Kidney (tissue), 13 donors: ENCODE measurements at regions not wholly inside any gene's neighbourhood (a gene's known extent, or its start where the extent isn't known, plus 50 kb on each side); places are given as distances from the start of the nearest gene placed in this dataset.

Experiments
- DNase-seq, 5 donors: peaks; one replicate each; pipeline ENCODE4 v3.0.0-alpha.2; 2013 to 2020
- FAIRE-seq: peaks from 2 replicates; lab custom pipeline; 2012; peaks lifted over from hg19 to GRCh38; lab: Jason Lieb, UNC
- H3K27ac ChIP-seq, 2 donors: one replicate each; pipeline ENCODE4 v1.7.0; 2013; ENCODE audit warnings: low read depth in 2 of 2, low read length in 2 of 2, inconsistent platforms in 1 of 2
- H3K27me3 ChIP-seq: one replicate; pipeline ENCODE4 v1.7.1; 2013; ENCODE audit warnings: low read length, inconsistent platforms; ENCODE audit not compliant: control insufficient read depth, insufficient read depth
- H3K36me3 ChIP-seq, 3 donors: one replicate each; pipeline versions ENCODE4 v1.7.0 to v1.7.1; 2013; ENCODE audit warnings: low read length in 3 of 3, control low read depth in 1 of 3, inconsistent platforms in 1 of 3; ENCODE audit not compliant: insufficient read depth in 3 of 3, control insufficient read depth in 2 of 3
- H3K4me1 ChIP-seq, 3 donors: one replicate each; pipeline versions ENCODE4 v1.7.0 to v1.7.1; 2013; ENCODE audit warnings: low read length in 3 of 3, inconsistent platforms in 1 of 3, low read depth in 1 of 3; ENCODE audit not compliant: control insufficient read depth in 2 of 3, insufficient read depth in 2 of 3
- H3K4me3 ChIP-seq, 3 donors: one replicate each; pipeline versions ENCODE4 v1.7.0 to v1.8.1; 2013; ENCODE audit warnings: low read length in 3 of 3, control low read depth in 1 of 3, inconsistent platforms in 1 of 3
- H3K9ac ChIP-seq, 3 donors: one replicate each; pipeline versions ENCODE4 v1.7.0 to v1.7.1; 2013; ENCODE audit warnings: low read length in 3 of 3, control low read depth in 1 of 3, inconsistent platforms in 1 of 3
- H3K9me3 ChIP-seq, 3 donors: one replicate each; pipeline versions ENCODE4 v1.7.0 to v1.7.1; 2013; ENCODE audit warnings: low read length in 3 of 3, control low read depth in 1 of 3, inconsistent platforms in 1 of 3; ENCODE audit not compliant: control insufficient read depth in 2 of 3, insufficient read depth in 1 of 3
- intact Hi-C: fragments of 100-400 bp; cut with DNase I; formaldehyde crosslinking; loops from one replicate; pipeline ENCODE4 v1.11.1; 2022
- TF ChIP-seq, protein P1 (sequence below): IDR thresholded peaks from 3 replicates; pipeline ENCODE4 v1.5.1; 2012; ENCODE audit warnings: mild to moderate bottlenecking, moderate library complexity, borderline replicate concordance; ENCODE audit not compliant: insufficient read depth; ENCODE audit errors: extremely low read depth
- donor health status: control.
- donor health status: control.
- donor health status: control.
- donor health status: control.
- donor health status: control.
- donor health status: DM: yes; HTN: yes; CAD: no.
- donor health status: Normal renal cell carcinoma (clear cell type).

DNA sequence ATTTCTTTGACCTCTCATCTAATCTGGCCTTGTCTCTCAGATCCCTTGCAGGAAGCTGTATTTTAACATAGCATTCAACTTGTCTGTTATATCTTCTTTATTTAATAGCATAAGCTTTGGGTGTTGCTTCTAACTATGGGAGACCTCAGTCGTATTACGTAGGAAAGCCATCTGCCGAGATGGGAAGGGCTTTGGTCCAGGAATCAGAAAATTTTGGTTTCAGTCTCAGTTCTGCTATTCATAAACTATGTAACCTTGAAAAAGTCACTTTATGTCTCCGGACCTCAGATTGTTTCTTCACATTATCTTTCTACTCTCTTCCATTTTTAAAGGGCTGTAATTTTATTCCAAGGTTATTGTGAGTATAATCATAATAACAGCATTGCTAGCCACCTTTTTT is 297.7 kb downstream of the SATB2 start:
- Histone ChIP-seq H3K27ac (no peak overlapping the region), H3K4me3 (no peak overlapping the region), H3K9ac (no peak overlapping the region), H3K36me3 (no peaks in the 10 kb centered on the region), H3K4me1 (no peaks in the 10 kb centered on the region), H3K27me3 (no peaks in the 10 kb centered on the region), H3K9me3 (peaks cover 0 to 5% (median 0%) of the 10 kb centered on the region in 3 donors)
- intact Hi-C loops: no loop called here
- TF ChIP-seq, protein P1, sequence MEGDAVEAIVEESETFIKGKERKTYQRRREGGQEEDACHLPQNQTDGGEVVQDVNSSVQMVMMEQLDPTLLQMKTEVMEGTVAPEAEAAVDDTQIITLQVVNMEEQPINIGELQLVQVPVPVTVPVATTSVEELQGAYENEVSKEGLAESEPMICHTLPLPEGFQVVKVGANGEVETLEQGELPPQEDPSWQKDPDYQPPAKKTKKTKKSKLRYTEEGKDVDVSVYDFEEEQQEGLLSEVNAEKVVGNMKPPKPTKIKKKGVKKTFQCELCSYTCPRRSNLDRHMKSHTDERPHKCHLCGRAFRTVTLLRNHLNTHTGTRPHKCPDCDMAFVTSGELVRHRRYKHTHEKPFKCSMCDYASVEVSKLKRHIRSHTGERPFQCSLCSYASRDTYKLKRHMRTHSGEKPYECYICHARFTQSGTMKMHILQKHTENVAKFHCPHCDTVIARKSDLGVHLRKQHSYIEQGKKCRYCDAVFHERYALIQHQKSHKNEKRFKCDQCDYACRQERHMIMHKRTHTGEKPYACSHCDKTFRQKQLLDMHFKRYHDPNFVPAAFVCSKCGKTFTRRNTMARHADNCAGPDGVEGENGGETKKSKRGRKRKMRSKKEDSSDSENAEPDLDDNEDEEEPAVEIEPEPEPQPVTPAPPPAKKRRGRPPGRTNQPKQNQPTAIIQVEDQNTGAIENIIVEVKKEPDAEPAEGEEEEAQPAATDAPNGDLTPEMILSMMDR: no peak
- no peak for DNase-seq
- FAIRE-seq: no peak

DNA sequence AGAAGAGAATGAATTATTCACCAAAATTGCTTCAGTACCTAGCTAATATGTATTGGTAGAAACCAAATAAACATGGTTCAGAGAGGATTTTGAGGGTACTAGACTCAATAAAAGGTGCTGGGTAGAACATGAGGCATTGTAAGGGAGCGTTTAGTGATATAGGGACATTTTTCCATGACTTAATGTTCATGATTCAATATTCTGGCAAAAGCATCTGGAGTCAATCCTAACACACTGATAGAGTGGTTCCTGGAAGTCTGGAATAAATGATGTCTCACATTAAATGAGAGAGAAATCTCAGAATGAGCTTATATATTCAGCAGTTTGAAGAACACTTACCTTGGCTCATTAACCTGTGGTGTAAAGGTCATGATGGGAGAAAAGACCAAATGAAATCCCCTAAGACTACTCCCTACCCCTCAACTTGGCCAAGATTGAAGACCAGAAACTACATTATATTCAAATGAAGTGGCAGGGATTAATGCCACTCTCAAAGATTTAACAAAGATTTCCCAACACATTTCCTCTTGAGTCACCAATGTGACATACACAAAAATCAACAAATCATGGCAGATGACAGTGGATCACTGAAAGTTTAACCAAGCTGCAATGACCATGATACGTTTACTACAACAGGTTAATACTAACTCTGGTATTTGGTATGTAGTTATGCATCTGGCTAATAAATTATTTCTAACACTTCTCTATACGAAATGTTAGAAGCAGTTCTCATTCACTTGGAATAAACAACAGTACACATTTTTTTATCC is 309.5 kb downstream of the SATB2 start:
- TF ChIP-seq, protein P1: no peak
- H3K27ac ChIP-seq: no peak overlapping the region
- H3K9ac ChIP-seq: no peak overlapping the region
- DNase-seq (no peak), FAIRE-seq (no peak)
- peaks cover 0 to 3% (median 0%) of the 10 kb centered on the region in 3 donors for H3K9me3 ChIP-seq
- H3K4me1 ChIP-seq: no peaks in the 10 kb centered on the region
- H3K36me3 ChIP-seq: no peaks in the 10 kb centered on the region
- no peak overlapping the region for H3K4me3 ChIP-seq
- intact Hi-C loops: no loop called here
- no peaks in the 10 kb centered on the region for H3K27me3 ChIP-seq

GRCh38 chr2:199147216-199147615 is 310.5 kb downstream of the SATB2 start:
- no peaks in the 10 kb centered on the region for H3K36me3 ChIP-seq
- no peak for FAIRE-seq
- H3K4me3 ChIP-seq: no peak overlapping the region
- H3K9me3 ChIP-seq: peaks cover 0 to 4% (median 0%) of the 10 kb centered on the region in 3 donors
- intact Hi-C loops: no loop called here
- TF ChIP-seq, protein P1: no peak
- H3K4me1 ChIP-seq: peaks cover 0 to 3% (median 0%) of the 10 kb centered on the region in 3 donors
- no peak for DNase-seq
- H3K9ac ChIP-seq: no peak overlapping the region
- H3K27me3 ChIP-seq: no peaks in the 10 kb centered on the region
- no peak overlapping the region for H3K27ac ChIP-seq
